ENCODE measurements at regions not wholly inside any gene's neighbourhood (a gene's known extent, or its start where the extent isn't known, plus 50 kb on each side); places are given as distances from the start of the nearest gene placed in this dataset.
"Not testable (repeated sequence)": the region's sequence is repeated elsewhere in the genome, so short reads cannot be mapped to it uniquely, and the experiment has no call there.

- no peak for DNase-seq
- CTCF ChIA-PET, result no interaction called here
- H3K4me1 Mint-ChIP-seq, result no peaks in the 10 kb centered on the region
- H3K4me3 Mint-ChIP-seq, result no peak overlapping the region
- no peaks in the 10 kb centered on the region for H3K9me3 Mint-ChIP-seq
- peaks cover 12% of the 10 kb centered on the region for H3K27me3 Mint-ChIP-seq
- no peak overlapping the region for H3K27ac Mint-ChIP-seq
- no peaks in the 10 kb centered on the region for H3K36me3 Mint-ChIP-seq
Measured at GRCh38 chr2:122034777-122035176, 279.3 kb downstream of the TSN start.

- H3K27me3 Mint-ChIP-seq, H3K4me1 Mint-ChIP-seq, CTCF ChIA-PET, DNase-seq, H3K9me3 Mint-ChIP-seq, H3K27ac Mint-ChIP-seq, H3K4me3 Mint-ChIP-seq, H3K36me3 Mint-ChIP-seq: not testable (repeated sequence)
Measured at GRCh38 chr2:122038816-122039215, 283.4 kb downstream of the TSN start.

GRCh38 chr2:122041455-122041854 lies 286.0 kb downstream of the TSN start:
- CTCF ChIA-PET, result no interaction called here
- Mint-ChIP-seq H3K27ac (no peak overlapping the region), H3K9me3 (no peaks in the 10 kb centered on the region)

DNA sequence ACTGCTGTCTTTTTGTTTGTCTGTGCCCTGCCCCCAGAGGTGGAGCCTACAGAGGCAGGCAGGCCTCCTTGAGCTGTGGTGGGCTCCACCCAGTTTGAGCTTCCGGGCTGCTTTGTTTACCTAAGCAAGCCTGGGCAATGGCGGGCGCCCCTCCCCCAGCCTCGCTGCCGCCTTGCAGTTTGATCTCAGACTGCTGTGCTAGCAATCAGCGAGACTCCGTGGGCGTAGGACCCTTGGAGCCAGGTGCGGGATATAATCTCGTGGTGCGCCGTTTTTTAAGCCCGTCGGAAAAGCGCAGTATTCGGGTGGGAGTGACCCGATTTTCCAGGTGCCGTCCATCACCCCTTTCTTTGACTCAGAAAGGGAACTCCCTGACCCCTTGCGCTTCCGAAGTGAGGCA lies 296.2 kb downstream of the TSN start:
- H3K9me3 Mint-ChIP-seq, H3K4me1 Mint-ChIP-seq, CTCF ChIA-PET, H3K27me3 Mint-ChIP-seq, H3K4me3 Mint-ChIP-seq, DNase-seq, H3K36me3 Mint-ChIP-seq, H3K27ac Mint-ChIP-seq: not testable (repeated sequence)

More at GRCh38 chr2:122041455-122041854, 286.0 kb downstream of the TSN start:
- H3K4me3 Mint-ChIP-seq, result no peak overlapping the region
- H3K27me3 Mint-ChIP-seq, result no peaks in the 10 kb centered on the region
- H3K4me1 Mint-ChIP-seq, result no peaks in the 10 kb centered on the region
- DNase-seq, result no peak
- no peaks in the 10 kb centered on the region for H3K36me3 Mint-ChIP-seq

GRCh38 chr2:122055521-122055931 lies 300.1 kb downstream of the TSN start:
- H3K27ac Mint-ChIP-seq, result no peak overlapping the region
- H3K27me3 Mint-ChIP-seq, result no peaks in the 10 kb centered on the region
- no peak for DNase-seq
- H3K4me3 Mint-ChIP-seq, result no peak overlapping the region
- H3K9me3 Mint-ChIP-seq, result no peaks in the 10 kb centered on the region
- CTCF ChIA-PET, result no interaction called here
- no peaks in the 10 kb centered on the region for H3K36me3 Mint-ChIP-seq
- H3K4me1 Mint-ChIP-seq, result no peaks in the 10 kb centered on the region

GRCh38 chr2:122056853-122057252 lies 301.4 kb downstream of the TSN start:
- H3K9me3 Mint-ChIP-seq, result no peaks in the 10 kb centered on the region
- H3K27ac Mint-ChIP-seq, result no peak overlapping the region
- no peaks in the 10 kb centered on the region for H3K27me3 Mint-ChIP-seq
- H3K4me3 Mint-ChIP-seq, result no peak overlapping the region
- DNase-seq, result no peak
- H3K4me1 Mint-ChIP-seq, result no peaks in the 10 kb centered on the region
- CTCF ChIA-PET, result no interaction called here
- H3K36me3 Mint-ChIP-seq, result no peaks in the 10 kb centered on the region

- no peaks in the 10 kb centered on the region for H3K4me1 Mint-ChIP-seq
- no peak for DNase-seq
- H3K9me3 Mint-ChIP-seq, result no peaks in the 10 kb centered on the region
- no peaks in the 10 kb centered on the region for H3K27me3 Mint-ChIP-seq
- no peaks in the 10 kb centered on the region for H3K36me3 Mint-ChIP-seq
- H3K4me3 Mint-ChIP-seq, result no peak overlapping the region
- H3K27ac Mint-ChIP-seq, result no peak overlapping the region
- CTCF ChIA-PET, result no interaction called here
Measured at GRCh38 chr2:122061206-122061605, 305.8 kb downstream of the TSN start.

DNA sequence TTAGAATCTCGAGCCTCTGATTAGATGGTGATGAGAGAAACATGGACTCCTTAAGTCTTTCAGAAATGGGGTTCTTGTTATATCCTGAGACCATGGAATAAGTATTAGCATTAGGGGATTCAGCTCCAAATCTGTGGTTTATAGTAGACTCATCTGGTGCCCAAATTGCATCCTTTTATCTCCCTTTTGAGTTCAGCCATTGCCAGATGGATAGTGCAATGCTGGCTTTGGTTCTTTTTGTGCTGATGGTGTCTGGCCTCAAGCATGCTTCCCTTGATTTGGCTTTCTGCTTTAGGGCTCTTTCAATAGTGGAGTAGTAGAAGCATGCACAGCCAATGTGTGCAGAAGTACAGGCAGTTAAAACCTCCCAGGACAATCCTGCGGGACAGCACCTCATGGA lies 306.4 kb downstream of the TSN start:
- Mint-ChIP-seq H3K27ac (no peak overlapping the region), H3K4me3 (no peak overlapping the region), H3K27me3 (no peaks in the 10 kb centered on the region), H3K36me3 (no peaks in the 10 kb centered on the region), H3K4me1 (no peaks in the 10 kb centered on the region), H3K9me3 (no peaks in the 10 kb centered on the region)
- no peak for DNase-seq
- CTCF ChIA-PET, result no interaction called here

DNA sequence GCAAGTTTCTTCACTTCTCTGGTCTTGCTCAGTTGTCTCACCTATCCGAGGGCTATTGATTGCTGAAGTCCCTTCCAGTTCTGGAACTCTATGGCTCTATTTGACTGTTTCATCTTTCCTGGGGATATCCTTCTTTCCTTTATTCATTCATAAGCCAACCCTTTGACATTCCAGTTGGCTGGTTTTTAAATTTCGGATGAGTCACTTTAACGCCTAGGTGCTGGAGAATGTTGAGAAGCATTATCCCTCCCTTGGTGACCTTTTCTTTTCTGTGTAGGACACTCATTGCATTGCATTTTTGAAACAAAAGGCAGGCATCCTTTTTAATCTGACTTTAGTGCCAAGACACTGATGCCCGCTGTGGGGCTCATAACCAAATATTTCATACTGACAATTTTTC lies 307.1 kb downstream of the TSN start:
- CTCF ChIA-PET, result no interaction called here
- Mint-ChIP-seq H3K4me3 (no peak overlapping the region), H3K4me1 (no peaks in the 10 kb centered on the region), H3K27ac (no peak overlapping the region), H3K36me3 (no peaks in the 10 kb centered on the region), H3K27me3 (no peaks in the 10 kb centered on the region), H3K9me3 (no peaks in the 10 kb centered on the region)
- DNase-seq, result no peak

- H3K4me1 Mint-ChIP-seq, result no peaks in the 10 kb centered on the region
- no peaks in the 10 kb centered on the region for H3K27me3 Mint-ChIP-seq
- no peaks in the 10 kb centered on the region for H3K36me3 Mint-ChIP-seq
- DNase-seq, result no peak
- no peaks in the 10 kb centered on the region for H3K9me3 Mint-ChIP-seq
- no peak overlapping the region for H3K4me3 Mint-ChIP-seq
- CTCF ChIA-PET, result no interaction called here
- H3K27ac Mint-ChIP-seq, result no peak overlapping the region
Measured at GRCh38 chr2:122063716-122064115, 308.3 kb downstream of the TSN start.

DNA sequence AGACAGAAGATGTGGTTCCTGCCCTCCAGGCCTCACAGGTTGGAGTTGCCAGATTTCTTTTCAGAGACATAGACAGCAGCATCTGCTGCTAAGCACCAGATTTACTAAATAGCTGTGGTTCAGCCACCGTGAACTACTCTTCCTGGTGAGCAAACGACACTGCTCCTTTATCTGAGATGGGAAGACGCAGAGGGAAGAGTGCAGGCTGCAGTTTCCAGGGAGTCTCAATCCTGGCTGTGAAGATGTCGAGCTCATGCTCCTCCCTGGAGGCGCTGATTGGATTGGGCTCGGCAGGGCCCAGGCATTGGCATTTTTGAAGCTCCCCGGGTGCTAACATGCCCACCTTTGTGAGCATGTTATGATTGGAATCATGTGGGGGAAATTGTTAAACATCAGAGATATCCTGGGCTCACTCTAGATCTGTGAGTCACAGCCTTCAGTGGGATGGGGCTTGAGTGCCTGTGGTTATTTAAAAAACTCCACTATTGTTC lies 314.8 kb downstream of the TSN start:
- no peak overlapping the region for H3K4me3 Mint-ChIP-seq
- H3K9me3 Mint-ChIP-seq, result no peaks in the 10 kb centered on the region
- H3K36me3 Mint-ChIP-seq, result no peaks in the 10 kb centered on the region
- no peaks in the 10 kb centered on the region for H3K4me1 Mint-ChIP-seq
- DNase-seq, result no peak
- no peaks in the 10 kb centered on the region for H3K27me3 Mint-ChIP-seq
- no peak overlapping the region for H3K27ac Mint-ChIP-seq
- CTCF ChIA-PET, result no interaction called here

DNA sequence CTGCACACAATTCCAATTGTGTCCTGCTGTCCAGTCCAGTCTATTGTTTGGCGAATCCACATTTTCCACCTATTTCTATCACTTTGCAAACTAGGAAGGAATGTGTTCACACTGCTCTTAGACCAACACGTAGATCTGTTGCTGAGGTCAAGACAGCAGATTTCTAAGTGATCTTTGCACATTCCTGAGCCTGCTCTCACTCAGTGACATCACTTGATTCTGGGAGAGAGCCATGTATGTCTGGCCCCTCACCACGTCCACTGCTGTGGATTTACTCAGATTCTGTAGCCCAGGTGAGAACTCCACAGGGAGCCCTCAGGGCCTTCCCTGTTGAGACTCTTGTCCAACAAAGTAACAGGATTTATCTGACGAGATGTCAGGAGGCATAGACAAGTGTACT lies 317.2 kb downstream of the TSN start:
- DNase-seq, result no peak
- Mint-ChIP-seq H3K9me3 (no peaks in the 10 kb centered on the region), H3K27ac (no peak overlapping the region), H3K27me3 (no peaks in the 10 kb centered on the region), H3K36me3 (no peaks in the 10 kb centered on the region), H3K4me3 (no peak overlapping the region), H3K4me1 (no peaks in the 10 kb centered on the region)
- CTCF ChIA-PET, result no interaction called here

GRCh38 chr2:122074201-122074600 lies 318.8 kb downstream of the TSN start:
- CTCF ChIA-PET, result no interaction called here
- Mint-ChIP-seq H3K27ac (no peak overlapping the region), H3K27me3 (no peaks in the 10 kb centered on the region), H3K9me3 (no peaks in the 10 kb centered on the region), H3K4me1 (no peaks in the 10 kb centered on the region), H3K36me3 (no peaks in the 10 kb centered on the region), H3K4me3 (no peak overlapping the region)
- DNase-seq, result no peak

DNA sequence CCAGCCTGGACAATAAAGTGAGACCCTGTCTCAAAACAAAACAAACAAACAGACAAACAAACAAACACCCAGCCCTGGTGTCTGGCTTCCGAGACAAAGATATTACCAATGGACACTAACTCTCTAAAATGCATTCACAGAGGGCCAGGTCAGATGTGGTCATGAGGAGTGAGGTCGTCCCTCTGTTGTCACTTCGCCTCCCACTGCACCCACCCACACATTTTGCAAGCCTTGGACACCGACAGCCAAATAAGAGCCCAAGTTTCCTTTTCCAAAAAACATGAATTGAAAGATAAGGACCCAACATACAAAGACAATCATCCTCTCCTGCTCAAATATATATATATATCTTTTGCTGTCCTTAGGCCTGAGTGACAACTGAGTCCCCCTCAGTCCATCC lies 319.9 kb downstream of the TSN start:
- DNase-seq, result no peak
- CTCF ChIA-PET, result no interaction called here

DNA sequence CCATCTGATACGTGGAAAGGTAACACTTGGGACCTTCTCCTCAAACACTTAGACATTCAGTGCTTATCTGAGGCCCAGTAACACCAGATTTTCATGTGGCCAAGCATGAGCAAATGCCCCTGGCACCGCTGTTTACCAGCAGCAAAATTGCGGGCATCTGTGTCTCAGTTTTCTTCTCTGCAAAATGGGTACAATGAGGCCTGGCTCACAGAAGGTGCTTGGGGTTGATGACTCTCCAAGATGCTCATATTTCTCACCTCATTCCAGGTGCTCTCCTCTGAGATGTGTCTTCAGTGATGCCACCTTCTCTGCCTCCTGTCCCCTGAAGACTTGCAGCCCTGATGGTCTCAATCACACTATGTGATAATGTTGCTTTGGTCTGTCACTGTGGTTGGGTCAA lies 321.7 kb downstream of the TSN start:
- no peak for DNase-seq
- Mint-ChIP-seq H3K27ac (no peak overlapping the region), H3K4me1 (no peaks in the 10 kb centered on the region), H3K36me3 (no peaks in the 10 kb centered on the region), H3K4me3 (no peak overlapping the region), H3K9me3 (no peaks in the 10 kb centered on the region), H3K27me3 (no peaks in the 10 kb centered on the region)
- CTCF ChIA-PET, result no interaction called here

More for the DNA sequence above, 319.9 kb downstream of the TSN start:
- Mint-ChIP-seq H3K9me3 (no peaks in the 10 kb centered on the region), H3K27me3 (no peaks in the 10 kb centered on the region), H3K4me3 (no peak overlapping the region), H3K4me1 (no peaks in the 10 kb centered on the region), H3K27ac (no peak overlapping the region), H3K36me3 (no peaks in the 10 kb centered on the region)

- H3K4me3 Mint-ChIP-seq, result no peak overlapping the region
- no peaks in the 10 kb centered on the region for H3K36me3 Mint-ChIP-seq
- no peak overlapping the region for H3K27ac Mint-ChIP-seq
- no peaks in the 10 kb centered on the region for H3K27me3 Mint-ChIP-seq
- no peaks in the 10 kb centered on the region for H3K4me1 Mint-ChIP-seq
- CTCF ChIA-PET, result no interaction called here
- DNase-seq, result no peak
- H3K9me3 Mint-ChIP-seq, result no peaks in the 10 kb centered on the region
Measured at GRCh38 chr2:122077771-122078170, 322.3 kb downstream of the TSN start.

Data from activated naive CD4-positive, alpha-beta T cell treated with anti-CD3 and anti-CD28 coated beads, Interleukin-2, amount 10 ng/mL, durations not matched to agents 7 days and 5 days (primary cell).